Hematopoietic multipotent progenitor cell treated with erythropoietin and hydrocortisone succinate and interleukin-3 and kit ligand, for 17 days (in vitro differentiated cells): ENCODE measurements at regions not wholly inside any gene's neighbourhood (a gene's known extent, or its start where the extent isn't known, plus 50 kb on each side); places are given as distances from the start of the nearest gene placed in this dataset.
"Not testable (repeated sequence)": the region's sequence is repeated elsewhere in the genome, so short reads cannot be mapped to it uniquely, and the experiment has no call there.

ENCODE experiments used
- DNase-seq: peaks from one replicate; pipeline ENCODE4 v3.0.0-alpha.2; 2015; ENCODE audit warnings: low spot score

GRCh38 chr3:153221748-153222162, 59.7 kb downstream of the RAP2B start:
- no peak for DNase-seq

- not testable (repeated sequence) for DNase-seq
These were observed 64.9 kb downstream of the RAP2B start for GRCh38 chr3:153226877-153227276.

GRCh38 chr3:153230427-153230826, 68.4 kb downstream of the RAP2B start:
- DNase-seq: not testable (repeated sequence)

GRCh38 chr3:153231245-153231644, 69.2 kb downstream of the RAP2B start:
- DNase-seq: not testable (repeated sequence)

- not testable (repeated sequence) for DNase-seq
These were observed 70.2 kb downstream of the RAP2B start for GRCh38 chr3:153232050-153232752.

- no peak for DNase-seq
These were observed 70.8 kb downstream of the RAP2B start for GRCh38 chr3:153232851-153233271.

- no peak for DNase-seq
These were observed 72.0 kb downstream of the RAP2B start for GRCh38 chr3:153233986-153234385.

- no peak for DNase-seq
These were observed 80.9 kb downstream of the RAP2B start for GRCh38 chr3:153242896-153243295.

- no peak for DNase-seq
These were observed 82.9 kb downstream of the RAP2B start for GRCh38 chr3:153244961-153245360.

GRCh38 chr3:153245661-153246060, 83.6 kb downstream of the RAP2B start:
- no peak for DNase-seq

- DNase-seq: no peak
These were observed 84.3 kb downstream of the RAP2B start for GRCh38 chr3:153246331-153246730.

GRCh38 chr3:153246806-153247205, 84.8 kb downstream of the RAP2B start:
- no peak for DNase-seq

GRCh38 chr3:153247331-153248330, 85.6 kb downstream of the RAP2B start:
- DNase-seq: no peak

GRCh38 chr3:153248835-153249234, 86.8 kb downstream of the RAP2B start:
- not testable (repeated sequence) for DNase-seq

GRCh38 chr3:153249906-153250305, 87.9 kb downstream of the RAP2B start:
- no peak for DNase-seq

GRCh38 chr3:153250446-153250845, 88.4 kb downstream of the RAP2B start:
- DNase-seq: no peak

GRCh38 chr3:153252963-153253362, 90.9 kb downstream of the RAP2B start:
- DNase-seq: no peak

GRCh38 chr3:153254361-153254760, 92.3 kb downstream of the RAP2B start:
- DNase-seq: no peak

- no peak for DNase-seq
These were observed 95.8 kb downstream of the RAP2B start for GRCh38 chr3:153257673-153258351.

- no peak for DNase-seq
These were observed 97.9 kb downstream of the RAP2B start for GRCh38 chr3:153259956-153260355.

GRCh38 chr3:153260681-153261080, 98.7 kb downstream of the RAP2B start:
- DNase-seq: no peak

- no peak for DNase-seq
These were observed 104.6 kb downstream of the RAP2B start for GRCh38 chr3:153266619-153267018.
